Cardiac muscle cell (in vitro differentiated cells and primary cell): ENCODE measurements at regions not wholly inside any gene's neighbourhood (a gene's known extent, or its start where the extent isn't known, plus 50 kb on each side); places are given as distances from the start of the nearest gene placed in this dataset.

Experiments
- DNase-seq, 2 donors: peaks; one replicate each; pipeline versions ENCODE4 v3.0.0 to v3.0.0-alpha.2; 2010 to 2017; ENCODE audit warnings: low read depth in 1 of 2, low spot score in 1 of 2
- H3K27ac ChIP-seq: fragments of 200-600 bp; sonication (generic); 2 replicates; pipeline ENCODE4 v1.5.1; 2016
- H3K27me3 ChIP-seq: fragments of 200-600 bp; sonication (generic); 2 replicates; pipeline ENCODE4 v1.6.0; 2016; ENCODE audit warnings: control low read depth
- H3K36me3 ChIP-seq: fragments of 200-600 bp; sonication (generic); 2 replicates; pipeline ENCODE4 v1.5.1; 2016; ENCODE audit warnings: control low read depth
- H3K4me1 ChIP-seq: fragments of 200-600 bp; sonication (generic); 2 replicates; pipeline ENCODE4 v1.8.1; 2017; ENCODE audit warnings: low read depth, mild to moderate bottlenecking, mixed run types
- H3K4me3 ChIP-seq: fragments of 200-600 bp; sonication (generic); 2 replicates; pipeline ENCODE4 v1.5.1; 2016; ENCODE audit warnings: mild to moderate bottlenecking
- H3K9me3 ChIP-seq: fragments of 200-600 bp; sonication (generic); 2 replicates; pipeline ENCODE4 v1.5.1; 2017; ENCODE audit warnings: low read depth, mild to moderate bottlenecking, control low read depth
- TF ChIP-seq, protein P1 (sequence below): IDR thresholded peaks from 2 replicates; pipeline ENCODE4 v1.5.1; 2012; ENCODE audit warnings: low read depth, mild to moderate bottlenecking, low read length

- no peaks in the 10 kb centered on the region for H3K36me3 ChIP-seq
- TF ChIP-seq, protein P1, sequence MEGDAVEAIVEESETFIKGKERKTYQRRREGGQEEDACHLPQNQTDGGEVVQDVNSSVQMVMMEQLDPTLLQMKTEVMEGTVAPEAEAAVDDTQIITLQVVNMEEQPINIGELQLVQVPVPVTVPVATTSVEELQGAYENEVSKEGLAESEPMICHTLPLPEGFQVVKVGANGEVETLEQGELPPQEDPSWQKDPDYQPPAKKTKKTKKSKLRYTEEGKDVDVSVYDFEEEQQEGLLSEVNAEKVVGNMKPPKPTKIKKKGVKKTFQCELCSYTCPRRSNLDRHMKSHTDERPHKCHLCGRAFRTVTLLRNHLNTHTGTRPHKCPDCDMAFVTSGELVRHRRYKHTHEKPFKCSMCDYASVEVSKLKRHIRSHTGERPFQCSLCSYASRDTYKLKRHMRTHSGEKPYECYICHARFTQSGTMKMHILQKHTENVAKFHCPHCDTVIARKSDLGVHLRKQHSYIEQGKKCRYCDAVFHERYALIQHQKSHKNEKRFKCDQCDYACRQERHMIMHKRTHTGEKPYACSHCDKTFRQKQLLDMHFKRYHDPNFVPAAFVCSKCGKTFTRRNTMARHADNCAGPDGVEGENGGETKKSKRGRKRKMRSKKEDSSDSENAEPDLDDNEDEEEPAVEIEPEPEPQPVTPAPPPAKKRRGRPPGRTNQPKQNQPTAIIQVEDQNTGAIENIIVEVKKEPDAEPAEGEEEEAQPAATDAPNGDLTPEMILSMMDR = no peak
- no peaks in the 10 kb centered on the region for H3K4me1 ChIP-seq
- no peak overlapping the region for H3K27ac ChIP-seq
- H3K4me3 ChIP-seq = no peak overlapping the region
- H3K9me3 ChIP-seq = no peaks in the 10 kb centered on the region
- no peak for DNase-seq
- H3K27me3 ChIP-seq = no peaks in the 10 kb centered on the region
These were observed 126.1 kb upstream of the ALDH1A3 start for GRCh38 chr15:100753503-100753902.

GRCh38 chr15:100757661-100758060, 122.0 kb upstream of the ALDH1A3 start:
- TF ChIP-seq, protein P1 = no peak
- Histone ChIP-seq H3K4me3 (no peak overlapping the region), H3K9me3 (no peaks in the 10 kb centered on the region), H3K4me1 (no peaks in the 10 kb centered on the region), H3K36me3 (no peaks in the 10 kb centered on the region), H3K27me3 (no peaks in the 10 kb centered on the region), H3K27ac (no peak overlapping the region)
- no peak for DNase-seq

DNA sequence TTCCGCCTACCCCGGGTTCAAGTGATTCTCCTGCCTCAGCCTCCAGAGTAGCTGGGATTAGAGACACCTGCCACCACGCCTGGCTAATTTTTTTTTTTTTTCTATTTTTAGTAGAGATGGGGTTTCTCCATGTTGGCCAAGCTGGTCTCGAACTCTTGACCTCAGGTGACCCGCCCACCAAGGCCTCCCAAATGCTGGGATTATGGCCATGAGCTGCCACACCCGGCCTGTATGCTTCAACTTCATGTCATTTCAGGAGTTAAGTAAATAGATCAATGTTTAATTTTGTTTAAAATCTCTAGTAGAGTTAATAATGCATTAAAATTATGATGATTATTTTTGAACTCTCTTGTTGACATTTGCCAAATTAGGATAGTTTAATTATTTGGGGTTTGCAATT, 121.1 kb upstream of the ALDH1A3 start:
- no peaks in the 10 kb centered on the region for H3K27me3 ChIP-seq
- TF ChIP-seq, protein P1 = no peak
- no peaks in the 10 kb centered on the region for H3K36me3 ChIP-seq
- H3K27ac ChIP-seq = no peak overlapping the region
- no peak for DNase-seq
- H3K9me3 ChIP-seq = no peaks in the 10 kb centered on the region
- no peaks in the 10 kb centered on the region for H3K4me1 ChIP-seq
- no peak overlapping the region for H3K4me3 ChIP-seq

- no peaks in the 10 kb centered on the region for H3K36me3 ChIP-seq
- no peaks in the 10 kb centered on the region for H3K4me1 ChIP-seq
- no peaks in the 10 kb centered on the region for H3K27me3 ChIP-seq
- DNase-seq = peak in 1 of 2 donors; percentile 78
- H3K4me3 ChIP-seq = no peak overlapping the region
- H3K27ac ChIP-seq = no peak overlapping the region
- TF ChIP-seq, protein P1 = no peak
- no peaks in the 10 kb centered on the region for H3K9me3 ChIP-seq
These were observed 120.5 kb upstream of the ALDH1A3 start for GRCh38 chr15:100759106-100759505.

DNA sequence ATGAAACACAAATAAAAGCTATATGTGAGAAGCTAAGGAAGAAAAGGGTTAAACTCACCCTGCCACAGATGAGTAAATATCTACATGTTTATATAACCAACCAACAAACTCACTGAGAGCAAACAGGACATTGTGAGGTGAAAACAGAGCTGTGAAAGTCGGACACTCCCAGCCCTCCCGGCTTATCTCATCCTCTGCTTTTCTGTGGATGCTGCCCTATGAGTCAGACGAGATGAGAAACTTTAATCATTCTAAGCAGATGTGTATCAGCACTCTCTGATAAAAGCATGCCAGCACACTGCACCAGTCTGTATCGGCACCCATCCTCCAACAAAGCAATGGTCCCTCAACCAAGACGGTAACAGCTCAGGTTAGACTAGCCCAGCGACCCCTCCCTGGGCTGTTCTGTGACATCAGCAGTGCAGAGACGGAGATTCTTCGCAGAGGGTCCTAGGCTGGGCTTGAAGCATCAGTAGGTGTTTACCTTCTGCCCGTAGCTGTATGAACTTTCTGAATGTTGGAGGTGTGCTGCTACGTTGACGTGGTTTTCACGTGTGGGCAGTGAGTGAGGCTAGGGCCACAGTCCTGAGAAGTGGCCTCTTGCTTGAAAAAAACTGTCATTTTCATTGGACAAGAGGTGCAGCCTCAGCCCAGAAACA, 119.8 kb upstream of the ALDH1A3 start:
- H3K4me3 ChIP-seq = no peak overlapping the region
- TF ChIP-seq, protein P1 = no peak
- H3K4me1 ChIP-seq = no peaks in the 10 kb centered on the region
- peak in 1 of 2 donors; percentile 38 for DNase-seq
- no peak overlapping the region for H3K27ac ChIP-seq
- no peaks in the 10 kb centered on the region for H3K9me3 ChIP-seq
- no peaks in the 10 kb centered on the region for H3K27me3 ChIP-seq
- H3K36me3 ChIP-seq = no peaks in the 10 kb centered on the region
